ENCODE measurements at regions not wholly inside any gene's neighbourhood (a gene's known extent, or its start where the extent isn't known, plus 50 kb on each side); places are given as distances from the start of the nearest gene placed in this dataset.

GRCh38 chr5:141745390-141745789 is 63.4 kb upstream of the ARAP3 start:
- TF ChIP-seq CTCF (IDR thresholded peaks at IDR 0.05 in 8 of 11, conservative IDR thresholded peaks at IDR 0.05 in 3 of 11), result no peak
- TF ChIP-seq POLR2AphosphoS5 (IDR thresholded peaks at IDR 0.05), result no peak
